ENCODE measurements at regions not wholly inside any gene's neighbourhood (a gene's known extent, or its start where the extent isn't known, plus 50 kb on each side); places are given as distances from the start of the nearest gene placed in this dataset.

DNA sequence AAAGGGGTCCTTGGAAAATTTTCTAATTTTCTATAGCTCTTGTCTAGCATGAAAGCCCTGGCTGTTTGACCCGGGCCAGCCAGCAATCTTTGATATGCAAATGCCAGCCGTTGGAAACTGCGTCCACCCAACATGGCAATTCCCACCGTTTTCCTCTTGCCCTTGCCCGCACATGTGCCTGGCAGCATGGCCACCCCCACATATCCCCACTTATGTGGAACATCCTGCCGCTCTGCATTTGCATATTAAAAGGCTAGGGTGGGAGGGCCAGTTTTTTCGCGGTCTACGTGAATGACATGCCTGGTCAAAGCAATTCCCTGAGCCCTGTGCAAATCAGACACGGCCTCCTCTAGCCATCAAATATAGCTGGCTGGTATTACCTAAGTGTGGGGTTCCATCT lies 110.3 kb upstream of the TDRD3 start:
- H3K4me3 ChIP-seq: no peak overlapping the region
- H3K27me3 ChIP-seq: no peaks in the 10 kb centered on the region
- no peak for DNase-seq (ENCODE audit: low spot score in 2 of 2)
- no peaks in the 10 kb centered on the region for H3K9me3 ChIP-seq
- H3K27ac ChIP-seq: no peak overlapping the region
- H3K36me3 ChIP-seq: no peaks in the 10 kb centered on the region
- 95% methylated on average over 10 of the region's 10 CpGs for WGBS
- H3K4me1 ChIP-seq: no peaks in the 10 kb centered on the region
- TF ChIP-seq POLR2AphosphoS5 (IDR thresholded peaks at IDR 0.05): no peak
- TF ChIP-seq POLR2A (IDR thresholded peaks at IDR 0.05): no peak
- TF ChIP-seq EP300 (IDR thresholded peaks at IDR 0.05): no peak
- TF ChIP-seq, protein P1, sequence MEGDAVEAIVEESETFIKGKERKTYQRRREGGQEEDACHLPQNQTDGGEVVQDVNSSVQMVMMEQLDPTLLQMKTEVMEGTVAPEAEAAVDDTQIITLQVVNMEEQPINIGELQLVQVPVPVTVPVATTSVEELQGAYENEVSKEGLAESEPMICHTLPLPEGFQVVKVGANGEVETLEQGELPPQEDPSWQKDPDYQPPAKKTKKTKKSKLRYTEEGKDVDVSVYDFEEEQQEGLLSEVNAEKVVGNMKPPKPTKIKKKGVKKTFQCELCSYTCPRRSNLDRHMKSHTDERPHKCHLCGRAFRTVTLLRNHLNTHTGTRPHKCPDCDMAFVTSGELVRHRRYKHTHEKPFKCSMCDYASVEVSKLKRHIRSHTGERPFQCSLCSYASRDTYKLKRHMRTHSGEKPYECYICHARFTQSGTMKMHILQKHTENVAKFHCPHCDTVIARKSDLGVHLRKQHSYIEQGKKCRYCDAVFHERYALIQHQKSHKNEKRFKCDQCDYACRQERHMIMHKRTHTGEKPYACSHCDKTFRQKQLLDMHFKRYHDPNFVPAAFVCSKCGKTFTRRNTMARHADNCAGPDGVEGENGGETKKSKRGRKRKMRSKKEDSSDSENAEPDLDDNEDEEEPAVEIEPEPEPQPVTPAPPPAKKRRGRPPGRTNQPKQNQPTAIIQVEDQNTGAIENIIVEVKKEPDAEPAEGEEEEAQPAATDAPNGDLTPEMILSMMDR (IDR thresholded peaks at IDR 0.05): no peak

GRCh38 chr13:60288569-60288968 lies 108.5 kb upstream of the TDRD3 start:
- Histone ChIP-seq H3K4me1 (no peaks in the 10 kb centered on the region), H3K27me3 (no peaks in the 10 kb centered on the region), H3K4me3 (no peak overlapping the region), H3K36me3 (no peaks in the 10 kb centered on the region), H3K9me3 (no peaks in the 10 kb centered on the region), H3K27ac (no peak overlapping the region)
- WGBS: 50% methylated on average over 6 of the region's 6 CpGs
- DNase-seq (ENCODE audit: low spot score in 2 of 2): no peak
- no peak for TF ChIP-seq POLR2A (IDR thresholded peaks at IDR 0.05)
- TF ChIP-seq POLR2AphosphoS5 (IDR thresholded peaks at IDR 0.05): no peak

DNA sequence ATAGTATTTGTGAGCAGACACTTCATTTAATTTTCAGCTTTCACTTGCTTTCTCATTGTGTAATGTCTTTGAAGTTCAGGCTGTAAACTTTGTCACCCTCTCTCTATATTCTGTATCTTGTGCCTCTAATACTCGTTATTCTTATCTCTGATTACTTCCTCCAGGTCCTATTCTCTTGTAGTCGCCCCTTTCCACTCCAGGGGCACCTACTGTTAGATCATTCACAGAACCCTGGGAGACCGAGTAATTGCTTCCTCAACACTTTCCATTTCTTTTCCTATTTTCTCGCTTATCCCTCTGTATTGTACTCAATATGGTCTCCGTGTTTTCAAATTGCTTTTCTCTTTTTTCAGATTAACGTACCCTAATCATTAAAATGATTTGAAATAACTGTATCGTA lies 93.9 kb upstream of the TDRD3 start:
- Histone ChIP-seq H3K27ac (no peak overlapping the region), H3K4me3 (no peak overlapping the region), H3K9me3 (no peaks in the 10 kb centered on the region), H3K27me3 (no peaks in the 10 kb centered on the region), H3K4me1 (no peaks in the 10 kb centered on the region), H3K36me3 (no peaks in the 10 kb centered on the region)
- TF ChIP-seq, protein P1 (IDR thresholded peaks at IDR 0.05): no peak
- TF ChIP-seq POLR2A (IDR thresholded peaks at IDR 0.05) (no peak), POLR2AphosphoS5 (IDR thresholded peaks at IDR 0.05) (no peak), EP300 (IDR thresholded peaks at IDR 0.05) (no peak)
- WGBS: 70% methylated on average over 7 of the region's 7 CpGs
- DNase-seq (ENCODE audit: low spot score in 2 of 2): no peak

GRCh38 chr13:60311527-60311926 lies 85.5 kb upstream of the TDRD3 start:
- 29% methylated on average over 3 of the region's 4 CpGs for WGBS
- H3K9me3 ChIP-seq: no peaks in the 10 kb centered on the region
- no peaks in the 10 kb centered on the region for H3K4me1 ChIP-seq
- H3K27me3 ChIP-seq: no peaks in the 10 kb centered on the region
- no peaks in the 10 kb centered on the region for H3K36me3 ChIP-seq
- no peak for TF ChIP-seq EP300 (IDR thresholded peaks at IDR 0.05)
- no peak for TF ChIP-seq POLR2AphosphoS5 (IDR thresholded peaks at IDR 0.05)
- no peak for TF ChIP-seq POLR2A (IDR thresholded peaks at IDR 0.05)
- TF ChIP-seq, protein P1 (IDR thresholded peaks at IDR 0.05): no peak
- no peak overlapping the region for H3K4me3 ChIP-seq
- H3K27ac ChIP-seq: no peak overlapping the region
- DNase-seq (ENCODE audit: low spot score in 2 of 2): no peak

DNA sequence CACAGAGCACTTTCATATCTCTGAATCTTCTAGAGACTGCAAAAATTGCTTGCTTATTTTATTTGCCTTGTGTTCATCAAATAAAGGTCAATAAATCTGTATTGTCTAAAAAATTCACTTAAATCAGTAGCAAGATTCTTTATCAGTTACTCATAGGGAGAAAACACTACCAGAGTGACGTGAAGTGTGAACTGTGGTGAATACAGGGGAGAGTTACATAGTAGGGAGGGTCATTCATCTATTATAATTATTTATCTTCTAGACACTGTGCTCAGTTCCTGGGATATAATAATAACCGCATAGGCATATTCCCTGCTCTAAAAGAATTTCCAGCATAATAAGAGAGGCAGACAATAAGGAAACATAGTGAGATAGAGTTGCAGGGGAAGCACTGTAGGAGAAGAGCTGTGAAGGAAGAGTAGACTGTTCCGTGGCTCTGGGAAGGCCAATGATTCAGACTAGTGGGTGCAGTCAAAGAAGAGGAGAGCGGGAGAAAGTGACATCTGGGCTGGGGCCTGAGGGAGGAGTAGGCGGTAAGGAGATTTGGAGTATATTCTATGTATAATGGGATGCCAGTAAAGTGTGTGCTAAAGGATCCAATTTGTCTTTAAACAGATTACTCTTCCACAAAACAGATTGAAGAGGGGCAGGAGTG lies 84.0 kb upstream of the TDRD3 start:
- 84% methylated on average over 5 of the region's 5 CpGs for WGBS
- Histone ChIP-seq H3K4me3 (no peak overlapping the region), H3K4me1 (no peaks in the 10 kb centered on the region), H3K36me3 (no peaks in the 10 kb centered on the region), H3K27ac (no peak overlapping the region), H3K27me3 (no peaks in the 10 kb centered on the region), H3K9me3 (no peaks in the 10 kb centered on the region)
- no peak for DNase-seq (ENCODE audit: low spot score in 2 of 2)
- no peak for TF ChIP-seq POLR2A (IDR thresholded peaks at IDR 0.05)
- TF ChIP-seq EP300 (IDR thresholded peaks at IDR 0.05): no peak
- TF ChIP-seq, protein P1 (IDR thresholded peaks at IDR 0.05): no peak
- TF ChIP-seq POLR2AphosphoS5 (IDR thresholded peaks at IDR 0.05): no peak

DNA sequence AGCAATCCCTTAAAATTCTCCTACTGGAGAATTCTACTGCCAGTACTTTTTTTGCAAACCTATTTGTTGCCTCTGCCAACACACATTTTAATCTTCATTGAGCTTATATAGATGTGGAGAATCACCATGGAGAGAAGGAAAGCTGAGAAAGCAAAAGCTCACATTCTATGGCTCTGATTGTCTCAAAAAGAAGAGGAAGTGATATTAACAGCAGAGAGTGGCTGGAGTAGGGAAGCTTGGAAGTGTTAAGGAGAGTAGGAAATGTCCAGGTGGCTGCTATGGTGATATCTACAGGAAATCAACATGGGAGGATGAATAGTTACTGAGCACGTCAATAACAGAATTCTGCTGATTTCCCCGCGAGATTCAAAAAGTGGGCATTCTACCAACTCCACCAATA lies 78.8 kb upstream of the TDRD3 start:
- no peaks in the 10 kb centered on the region for H3K36me3 ChIP-seq
- no peaks in the 10 kb centered on the region for H3K4me1 ChIP-seq
- TF ChIP-seq POLR2A (IDR thresholded peaks at IDR 0.05) (no peak), EP300 (IDR thresholded peaks at IDR 0.05) (no peak), POLR2AphosphoS5 (IDR thresholded peaks at IDR 0.05) (no peak)
- TF ChIP-seq, protein P1 (IDR thresholded peaks at IDR 0.05): no peak
- no peak overlapping the region for H3K27ac ChIP-seq
- no peaks in the 10 kb centered on the region for H3K9me3 ChIP-seq
- 65% methylated on average over 3 of the region's 3 CpGs for WGBS
- no peak overlapping the region for H3K4me3 ChIP-seq
- DNase-seq (ENCODE audit: low spot score in 2 of 2): no peak
- H3K27me3 ChIP-seq: no peaks in the 10 kb centered on the region
